HG03575 (cell line): ENCODE measurements at regions not wholly inside any gene's neighbourhood (a gene's known extent, or its start where the extent isn't known, plus 50 kb on each side); places are given as distances from the start of the nearest gene placed in this dataset.
"Not testable (repeated sequence)": the region's sequence is repeated elsewhere in the genome, so short reads cannot be mapped to it uniquely, and the experiment has no call there.

Source experiments
- ATAC-seq: cut with Tn5 transposase; IDR thresholded peaks from one replicate; pipeline ENCODE4 v1.9.1; 2021; ENCODE audit not compliant: unreplicated experiment, insufficient number of reproducible peaks, low FRiP score; ENCODE audit errors: extremely low read depth

- ATAC-seq, result no peak
These were observed 1427.6 kb downstream of the ZPLD1 start for GRCh38 chr3:103862415-103862814.

GRCh38 chr3:103863381-103863780, 1428.6 kb downstream of the ZPLD1 start:
- ATAC-seq, result no peak

GRCh38 chr3:103866113-103866512, 1431.3 kb downstream of the ZPLD1 start:
- ATAC-seq, result no peak

- ATAC-seq, result no peak
These were observed 1438.2 kb downstream of the ZPLD1 start for GRCh38 chr3:103873021-103873420.

- no peak for ATAC-seq
These were observed 1439.2 kb downstream of the ZPLD1 start for GRCh38 chr3:103873897-103874545.

GRCh38 chr3:103881809-103882208, 1447.0 kb downstream of the ZPLD1 start:
- ATAC-seq, result not testable (repeated sequence)

- ATAC-seq, result no peak
These were observed 1454.9 kb downstream of the ZPLD1 start for GRCh38 chr3:103889675-103890074.

GRCh38 chr3:103894162-103894822, 1459.5 kb downstream of the ZPLD1 start:
- no peak for ATAC-seq

- ATAC-seq, result no peak
These were observed 1464.5 kb downstream of the ZPLD1 start for GRCh38 chr3:103899328-103899727.

- no peak for ATAC-seq
These were observed 1461.7 kb upstream of the ALCAM start for GRCh38 chr3:103904991-103905390.

- ATAC-seq, result no peak
These were observed 1460.4 kb upstream of the ALCAM start for GRCh38 chr3:103906304-103906703.

- ATAC-seq, result no peak
These were observed 1459.9 kb upstream of the ALCAM start for GRCh38 chr3:103906808-103907207.

GRCh38 chr3:103907567-103907966, 1459.1 kb upstream of the ALCAM start:
- no peak for ATAC-seq

- no peak for ATAC-seq
These were observed 1457.3 kb upstream of the ALCAM start for GRCh38 chr3:103909395-103909794.

- no peak for ATAC-seq
These were observed 1448.4 kb upstream of the ALCAM start for GRCh38 chr3:103918336-103918735.

- no peak for ATAC-seq
These were observed 1447.4 kb upstream of the ALCAM start for GRCh38 chr3:103919327-103919726.

- no peak for ATAC-seq
These were observed 1442.8 kb upstream of the ALCAM start for GRCh38 chr3:103923907-103924306.

GRCh38 chr3:103924544-103924943, 1442.2 kb upstream of the ALCAM start:
- ATAC-seq, result no peak

GRCh38 chr3:103926936-103927335, 1439.8 kb upstream of the ALCAM start:
- ATAC-seq, result no peak

- no peak for ATAC-seq
These were observed 1438.8 kb upstream of the ALCAM start for GRCh38 chr3:103927896-103928295.

GRCh38 chr3:103937094-103937493, 1429.6 kb upstream of the ALCAM start:
- no peak for ATAC-seq
